Upper lobe of left lung (tissue), 4 donors: ENCODE measurements at regions not wholly inside any gene's neighbourhood (a gene's known extent, or its start where the extent isn't known, plus 50 kb on each side); places are given as distances from the start of the nearest gene placed in this dataset.

Source experiments
- CTCF ChIP-seq, 6 experiments: fragments of 450-650 bp in 4 of 6; fragments of 200-600 bp in 2 of 6; sonication (generic) in 2 of 6; IDR thresholded peaks; one replicate each; pipeline ENCODE4 v1.5.1; 2016 to 2019; ENCODE audit warnings: antibody characterized with exemption in 6 of 6
- POLR2A ChIP-seq, 4 donors: fragments of 450-650 bp; IDR thresholded peaks; one replicate each; pipeline ENCODE4 v1.5.1; 2016 to 2017; ENCODE audit warnings: antibody characterized with exemption in 4 of 4, mild to moderate bottlenecking in 2 of 4
- POLR2AphosphoS5 ChIP-seq, 2 donors: sonication (generic); formaldehyde crosslinking; IDR thresholded peaks; one replicate each; pipeline ENCODE4 v1.5.1; 2017; ENCODE audit warnings: antibody characterized with exemption in 2 of 2

DNA sequence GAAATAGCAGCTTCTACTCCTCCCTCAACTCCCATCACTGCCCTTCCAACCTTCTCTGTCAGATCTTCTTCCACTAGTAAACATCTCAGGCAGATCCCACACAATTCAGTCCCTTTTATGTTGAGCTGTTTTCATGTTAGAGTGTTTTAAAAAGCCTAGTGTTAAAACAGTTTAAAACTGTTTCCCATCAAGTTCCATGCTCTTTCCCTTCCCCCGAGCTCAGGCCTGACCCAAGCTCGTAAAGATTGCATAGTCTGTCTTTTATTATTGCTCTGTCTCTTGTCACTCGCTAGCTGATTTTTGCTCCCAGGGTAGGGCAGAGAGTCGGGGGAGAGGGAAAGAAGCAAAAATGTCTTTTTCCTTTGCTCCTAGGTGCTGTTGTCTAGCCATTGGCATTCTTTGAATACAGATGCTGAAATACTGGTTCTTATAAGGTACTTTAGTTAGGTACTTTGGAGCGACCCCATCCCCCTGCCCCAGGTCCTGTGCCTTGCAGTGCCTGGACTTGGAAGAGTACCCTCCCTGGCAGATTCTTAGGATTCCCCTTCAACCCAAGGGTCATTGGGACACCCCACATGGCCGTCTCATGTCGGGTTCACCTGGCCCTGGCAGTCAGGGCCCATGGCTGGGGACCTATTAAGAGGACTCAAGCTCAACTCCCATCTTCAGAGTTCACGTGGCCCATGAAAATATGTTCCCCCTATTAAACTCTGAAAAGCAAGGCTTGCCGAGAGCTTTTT lies 101.2 kb upstream of the ARMC2 start:
- TF ChIP-seq CTCF (IDR thresholded peaks at IDR 0.05) (no peak), POLR2A (IDR thresholded peaks at IDR 0.05) (no peak), POLR2AphosphoS5 (IDR thresholded peaks at IDR 0.05) (no peak)
